ENCODE measurements at regions not wholly inside any gene's neighbourhood (a gene's known extent, or its start where the extent isn't known, plus 50 kb on each side); places are given as distances from the start of the nearest gene placed in this dataset.

DNA sequence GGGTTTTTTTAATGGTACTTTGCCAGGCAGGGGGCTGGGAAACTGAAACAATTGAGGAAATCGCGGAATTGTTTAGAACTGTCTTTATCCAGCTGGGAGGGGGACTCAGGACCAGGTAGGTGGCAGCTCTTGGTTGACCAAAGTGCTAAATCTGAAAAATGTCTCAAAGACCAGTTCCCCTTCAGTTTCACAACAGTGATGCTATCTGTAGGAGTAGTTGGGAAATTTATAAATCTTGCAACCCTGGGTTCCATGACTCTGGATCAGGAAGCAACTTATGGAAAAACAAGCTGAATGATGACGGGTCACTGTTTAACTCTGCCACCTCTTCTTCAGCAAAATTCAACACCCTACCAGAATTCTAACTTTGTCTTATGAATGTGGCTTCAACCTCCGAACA is 99.7 kb downstream of the FAM50B start:
- POLR2A ChIA-PET = interaction anchor here (1.1 kb wide), 1 partner anchor 42 kb away, joined by 3 read pairs; no protein-coding TSS in a partner anchor
- no peaks in the 10 kb centered on the region for H3K36me3 Mint-ChIP-seq
- DNase-seq (ENCODE audit: low spot score) (no peak), ATAC-seq (no peak)
- CTCF ChIA-PET = interaction anchor here (1.7 to 3.0 kb wide), 4 partner anchors 16 to 100 kb away, joined by 6 to 17 read pairs (median 15); partner anchors contain the start of gene FAM50B
- H3K4me3 Mint-ChIP-seq = no peak overlapping the region
- H3K27ac Mint-ChIP-seq = no peak overlapping the region
- no peaks in the 10 kb centered on the region; the same call in 1 of the 2 replicates for H3K27me3 Mint-ChIP-seq (ENCODE audit: low read depth)
- peaks cover 18% of the 10 kb centered on the region for H3K9me3 Mint-ChIP-seq
- no peak for TF ChIP-seq ZNF423 (CRISPR knock-in tag; IDR thresholded peaks at IDR 0.05)
- TF ChIP-seq, protein P1, sequence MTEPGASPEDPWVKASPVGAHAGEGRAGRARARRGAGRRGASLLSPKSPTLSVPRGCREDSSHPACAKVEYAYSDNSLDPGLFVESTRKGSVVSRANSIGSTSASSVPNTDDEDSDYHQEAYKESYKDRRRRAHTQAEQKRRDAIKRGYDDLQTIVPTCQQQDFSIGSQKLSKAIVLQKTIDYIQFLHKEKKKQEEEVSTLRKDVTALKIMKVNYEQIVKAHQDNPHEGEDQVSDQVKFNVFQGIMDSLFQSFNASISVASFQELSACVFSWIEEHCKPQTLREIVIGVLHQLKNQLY (CRISPR knock-in tag; IDR thresholded peaks at IDR 0.05) = no peak
- no peak for TF ChIP-seq E2F4 (CRISPR knock-in tag; IDR thresholded peaks at IDR 0.05; ENCODE audit: borderline replicate concordance, low read depth)
- no peak for TF ChIP-seq NR1H2 (CRISPR knock-in tag; IDR thresholded peaks at IDR 0.05)
- TF ChIP-seq NFE2L1 (CRISPR knock-in tag; IDR thresholded peaks at IDR 0.05) = no peak
- no peak for TF ChIP-seq ZNF416 (CRISPR knock-in tag; IDR thresholded peaks at IDR 0.05)
- TF ChIP-seq NR2C2 (CRISPR knock-in tag; IDR thresholded peaks at IDR 0.05) = no peak
- no peak for TF ChIP-seq SMAD4 (CRISPR knock-in tag; IDR thresholded peaks at IDR 0.05)
- TF ChIP-seq, protein P2, sequence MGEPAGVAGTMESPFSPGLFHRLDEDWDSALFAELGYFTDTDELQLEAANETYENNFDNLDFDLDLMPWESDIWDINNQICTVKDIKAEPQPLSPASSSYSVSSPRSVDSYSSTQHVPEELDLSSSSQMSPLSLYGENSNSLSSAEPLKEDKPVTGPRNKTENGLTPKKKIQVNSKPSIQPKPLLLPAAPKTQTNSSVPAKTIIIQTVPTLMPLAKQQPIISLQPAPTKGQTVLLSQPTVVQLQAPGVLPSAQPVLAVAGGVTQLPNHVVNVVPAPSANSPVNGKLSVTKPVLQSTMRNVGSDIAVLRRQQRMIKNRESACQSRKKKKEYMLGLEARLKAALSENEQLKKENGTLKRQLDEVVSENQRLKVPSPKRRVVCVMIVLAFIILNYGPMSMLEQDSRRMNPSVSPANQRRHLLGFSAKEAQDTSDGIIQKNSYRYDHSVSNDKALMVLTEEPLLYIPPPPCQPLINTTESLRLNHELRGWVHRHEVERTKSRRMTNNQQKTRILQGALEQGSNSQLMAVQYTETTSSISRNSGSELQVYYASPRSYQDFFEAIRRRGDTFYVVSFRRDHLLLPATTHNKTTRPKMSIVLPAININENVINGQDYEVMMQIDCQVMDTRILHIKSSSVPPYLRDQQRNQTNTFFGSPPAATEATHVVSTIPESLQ (CRISPR knock-in tag; IDR thresholded peaks at IDR 0.05) = no peak
- no peak for TF ChIP-seq EMX1 (CRISPR knock-in tag; IDR thresholded peaks at IDR 0.05)
- TF ChIP-seq, protein P3, sequence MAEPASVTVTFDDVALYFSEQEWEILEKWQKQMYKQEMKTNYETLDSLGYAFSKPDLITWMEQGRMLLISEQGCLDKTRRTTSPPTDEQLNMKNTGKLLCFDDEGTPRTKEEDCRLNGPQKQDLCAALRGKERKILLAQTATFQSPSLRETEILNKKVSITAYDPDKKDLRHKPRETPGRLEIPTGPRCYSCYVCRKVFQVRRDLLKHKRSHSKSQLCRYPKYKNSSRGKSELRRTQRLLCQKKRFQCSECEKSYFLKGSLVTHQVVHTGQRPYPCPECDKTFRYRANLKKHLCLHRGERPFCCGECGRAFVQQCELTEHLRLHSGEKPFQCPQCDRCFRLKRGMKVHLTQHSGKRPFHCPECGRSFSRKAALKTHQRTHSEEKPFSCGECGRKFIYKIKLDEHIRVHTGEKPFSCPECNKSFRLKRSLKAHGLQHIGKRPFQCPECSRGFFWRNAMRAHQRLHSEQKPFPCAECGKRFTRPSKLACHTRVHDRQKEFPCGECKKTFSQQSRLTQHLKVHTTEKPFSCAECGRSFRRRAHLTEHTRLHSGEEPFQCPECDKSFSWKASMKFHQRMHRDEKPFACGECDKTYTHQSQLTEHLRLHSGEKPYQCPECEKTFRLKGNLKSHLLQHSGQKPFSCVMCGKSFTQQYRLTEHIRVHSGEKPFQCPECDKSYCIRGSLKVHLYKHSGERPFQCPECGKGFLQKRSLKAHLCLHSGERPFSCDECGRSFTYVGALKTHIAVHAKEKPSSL (CRISPR knock-in tag; conservative IDR thresholded peaks at IDR 0.05) = no peak
- peaks cover 22% of the 10 kb centered on the region for H3K4me1 Mint-ChIP-seq

DNA sequence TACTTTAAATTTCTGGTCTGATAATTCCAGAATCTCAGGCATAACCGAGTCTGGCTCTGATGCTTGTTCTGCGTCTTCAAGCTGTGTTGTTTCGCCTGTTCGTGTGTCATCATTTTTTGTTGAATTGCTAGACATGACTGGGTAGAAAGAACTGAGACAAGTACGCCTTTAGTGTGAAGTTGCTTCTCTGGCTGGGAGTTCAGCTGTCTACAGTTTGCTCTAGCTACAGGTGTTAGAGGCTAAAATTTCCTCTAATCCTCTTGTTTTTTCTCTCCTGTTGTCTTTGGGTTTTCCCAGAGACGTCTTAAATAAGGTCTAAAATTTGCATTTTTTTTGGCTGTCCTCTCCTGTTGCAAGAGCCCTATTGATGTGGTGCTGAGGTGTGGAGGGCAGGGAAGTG is 100.3 kb downstream of the FAM50B start:
- ChIA-PET CTCF (interaction anchor here (1.7 to 3.0 kb wide), 4 partner anchors 17 to 100 kb away, joined by 6 to 17 read pairs (median 15); partner anchors contain the start of gene FAM50B), POLR2A (interaction anchor here (1.1 kb wide), 1 partner anchor 41 kb away, joined by 3 read pairs; no protein-coding TSS in a partner anchor)
- TF ChIP-seq ZNF423 (CRISPR knock-in tag; IDR thresholded peaks at IDR 0.05) = no peak
- TF ChIP-seq NR1H2 (CRISPR knock-in tag; IDR thresholded peaks at IDR 0.05) = no peak
- TF ChIP-seq ERG (CRISPR knock-in tag; IDR thresholded peaks at IDR 0.05) = no peak
- no peak for TF ChIP-seq RELA (CRISPR knock-in tag; IDR thresholded peaks at IDR 0.05; ENCODE audit: borderline replicate concordance)
- TF ChIP-seq HMGA2 (CRISPR knock-in tag; IDR thresholded peaks at IDR 0.05) = no peak
- TF ChIP-seq ZBTB21 (CRISPR knock-in tag; IDR thresholded peaks at IDR 0.05; ENCODE audit: borderline replicate concordance) = no peak
- TF ChIP-seq, protein P4, sequence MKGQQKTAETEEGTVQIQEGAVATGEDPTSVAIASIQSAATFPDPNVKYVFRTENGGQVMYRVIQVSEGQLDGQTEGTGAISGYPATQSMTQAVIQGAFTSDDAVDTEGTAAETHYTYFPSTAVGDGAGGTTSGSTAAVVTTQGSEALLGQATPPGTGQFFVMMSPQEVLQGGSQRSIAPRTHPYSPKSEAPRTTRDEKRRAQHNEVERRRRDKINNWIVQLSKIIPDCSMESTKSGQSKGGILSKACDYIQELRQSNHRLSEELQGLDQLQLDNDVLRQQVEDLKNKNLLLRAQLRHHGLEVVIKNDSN (CRISPR knock-in tag; IDR thresholded peaks at IDR 0.05) = no peak
- no peak for TF ChIP-seq ESRRA (CRISPR knock-in tag; IDR thresholded peaks at IDR 0.05; ENCODE audit: borderline replicate concordance)
- TF ChIP-seq, protein P5, sequence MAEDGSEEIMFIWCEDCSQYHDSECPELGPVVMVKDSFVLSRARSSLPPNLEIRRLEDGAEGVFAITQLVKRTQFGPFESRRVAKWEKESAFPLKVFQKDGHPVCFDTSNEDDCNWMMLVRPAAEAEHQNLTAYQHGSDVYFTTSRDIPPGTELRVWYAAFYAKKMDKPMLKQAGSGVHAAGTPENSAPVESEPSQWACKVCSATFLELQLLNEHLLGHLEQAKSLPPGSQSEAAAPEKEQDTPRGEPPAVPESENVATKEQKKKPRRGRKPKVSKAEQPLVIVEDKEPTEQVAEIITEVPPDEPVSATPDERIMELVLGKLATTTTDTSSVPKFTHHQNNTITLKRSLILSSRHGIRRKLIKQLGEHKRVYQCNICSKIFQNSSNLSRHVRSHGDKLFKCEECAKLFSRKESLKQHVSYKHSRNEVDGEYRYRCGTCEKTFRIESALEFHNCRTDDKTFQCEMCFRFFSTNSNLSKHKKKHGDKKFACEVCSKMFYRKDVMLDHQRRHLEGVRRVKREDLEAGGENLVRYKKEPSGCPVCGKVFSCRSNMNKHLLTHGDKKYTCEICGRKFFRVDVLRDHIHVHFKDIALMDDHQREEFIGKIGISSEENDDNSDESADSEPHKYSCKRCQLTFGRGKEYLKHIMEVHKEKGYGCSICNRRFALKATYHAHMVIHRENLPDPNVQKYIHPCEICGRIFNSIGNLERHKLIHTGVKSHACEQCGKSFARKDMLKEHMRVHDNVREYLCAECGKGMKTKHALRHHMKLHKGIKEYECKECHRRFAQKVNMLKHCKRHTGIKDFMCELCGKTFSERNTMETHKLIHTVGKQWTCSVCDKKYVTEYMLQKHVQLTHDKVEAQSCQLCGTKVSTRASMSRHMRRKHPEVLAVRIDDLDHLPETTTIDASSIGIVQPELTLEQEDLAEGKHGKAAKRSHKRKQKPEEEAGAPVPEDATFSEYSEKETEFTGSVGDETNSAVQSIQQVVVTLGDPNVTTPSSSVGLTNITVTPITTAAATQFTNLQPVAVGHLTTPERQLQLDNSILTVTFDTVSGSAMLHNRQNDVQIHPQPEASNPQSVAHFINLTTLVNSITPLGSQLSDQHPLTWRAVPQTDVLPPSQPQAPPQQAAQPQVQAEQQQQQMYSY (CRISPR knock-in tag; IDR thresholded peaks at IDR 0.05) = no peak
- no peak for TF ChIP-seq SP1 (CRISPR knock-in tag; conservative IDR thresholded peaks at IDR 0.05)
- no peak for TF ChIP-seq SOX15 (CRISPR knock-in tag; IDR thresholded peaks at IDR 0.05)
- TF ChIP-seq ELF4 (CRISPR knock-in tag; IDR thresholded peaks at IDR 0.05; ENCODE audit: low read depth) = no peak
- TF ChIP-seq JUN (CRISPR knock-in tag; IDR thresholded peaks at IDR 0.05) = no peak
- no peak for ATAC-seq
- Mint-ChIP-seq H3K4me3 (no peak overlapping the region), H3K36me3 (no peaks in the 10 kb centered on the region), H3K9me3 (peaks cover 18% of the 10 kb centered on the region), H3K4me1 (peaks cover 22% of the 10 kb centered on the region), H3K27ac (no peak overlapping the region), H3K27me3 (ENCODE audit: low read depth) (no peaks in the 10 kb centered on the region; the same call in 1 of the 2 replicates)
- no peak for DNase-seq (ENCODE audit: low spot score)

All from WTC11 (cell line).